Astrocyte of the cerebellum (primary cell): ENCODE measurements at regions not wholly inside any gene's neighbourhood (a gene's known extent, or its start where the extent isn't known, plus 50 kb on each side); places are given as distances from the start of the nearest gene placed in this dataset.

ENCODE experiments used
- DNase-seq: peaks from one replicate; pipeline ENCODE4 v3.0.0-alpha.2; 2011; ENCODE audit warnings: low read depth
- H3K4me3 ChIP-seq: 2 replicates; pipeline ENCODE4 v1.5.1; 2011; ENCODE audit warnings: mild to moderate bottlenecking, low read depth, low read length, moderate library complexity
- in situ Hi-C: cut with HindIII; loops from 2 replicates; pipeline ENCODE4 v1.10.0; 2017; ENCODE audit warnings: low sequenced_read_pairs
- TF ChIP-seq, protein P1 (sequence below): IDR thresholded peaks from 2 replicates; pipeline ENCODE4 v1.5.1; 2012; ENCODE audit warnings: low read length, low read depth, moderate library complexity, mild to moderate bottlenecking; ENCODE audit errors: missing control alignments

DNA sequence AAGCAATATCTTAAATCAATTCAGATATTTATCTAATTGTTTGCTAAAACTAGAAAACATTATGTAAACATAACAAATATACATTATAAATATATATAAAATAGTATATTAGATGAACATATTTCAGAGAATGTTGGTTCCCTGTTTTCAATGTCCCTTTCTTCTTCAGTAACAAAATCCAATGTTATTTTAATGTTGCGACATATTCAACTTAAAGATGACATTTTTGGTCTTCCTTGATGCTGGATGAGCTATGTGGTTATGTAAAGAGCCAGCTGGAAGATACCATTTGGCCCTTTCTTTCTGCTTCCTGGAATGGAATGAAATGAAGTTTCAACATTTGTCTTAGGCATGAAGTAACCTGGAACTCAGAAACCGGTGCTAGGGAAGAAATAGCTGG, 668.1 kb upstream of the CDH6 start:
- H3K4me3 ChIP-seq: no peak overlapping the region
- in situ Hi-C loops: no loop called here
- no peak for DNase-seq
- TF ChIP-seq, protein P1, sequence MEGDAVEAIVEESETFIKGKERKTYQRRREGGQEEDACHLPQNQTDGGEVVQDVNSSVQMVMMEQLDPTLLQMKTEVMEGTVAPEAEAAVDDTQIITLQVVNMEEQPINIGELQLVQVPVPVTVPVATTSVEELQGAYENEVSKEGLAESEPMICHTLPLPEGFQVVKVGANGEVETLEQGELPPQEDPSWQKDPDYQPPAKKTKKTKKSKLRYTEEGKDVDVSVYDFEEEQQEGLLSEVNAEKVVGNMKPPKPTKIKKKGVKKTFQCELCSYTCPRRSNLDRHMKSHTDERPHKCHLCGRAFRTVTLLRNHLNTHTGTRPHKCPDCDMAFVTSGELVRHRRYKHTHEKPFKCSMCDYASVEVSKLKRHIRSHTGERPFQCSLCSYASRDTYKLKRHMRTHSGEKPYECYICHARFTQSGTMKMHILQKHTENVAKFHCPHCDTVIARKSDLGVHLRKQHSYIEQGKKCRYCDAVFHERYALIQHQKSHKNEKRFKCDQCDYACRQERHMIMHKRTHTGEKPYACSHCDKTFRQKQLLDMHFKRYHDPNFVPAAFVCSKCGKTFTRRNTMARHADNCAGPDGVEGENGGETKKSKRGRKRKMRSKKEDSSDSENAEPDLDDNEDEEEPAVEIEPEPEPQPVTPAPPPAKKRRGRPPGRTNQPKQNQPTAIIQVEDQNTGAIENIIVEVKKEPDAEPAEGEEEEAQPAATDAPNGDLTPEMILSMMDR: no peak

DNA sequence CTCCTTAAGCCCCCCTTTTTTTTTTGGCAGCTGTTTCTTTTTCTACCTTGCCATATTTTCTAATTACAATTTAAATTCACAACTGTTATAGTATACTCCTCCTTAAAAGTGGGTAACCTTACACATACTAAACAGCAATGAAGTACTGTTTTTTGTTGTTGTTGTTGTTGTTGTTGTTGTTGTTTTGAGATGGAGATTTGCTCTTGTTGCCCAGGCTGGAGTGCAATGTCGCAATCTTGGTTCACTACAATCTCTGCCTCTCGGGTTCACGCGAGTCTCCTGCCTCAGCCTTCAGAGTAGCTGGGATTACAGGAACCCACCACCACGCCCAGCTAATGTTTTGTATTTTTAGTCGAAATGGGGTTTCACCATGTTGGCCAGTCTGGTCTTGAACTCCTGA, 669.1 kb upstream of the CDH6 start:
- DNase-seq: no peak
- in situ Hi-C loops: no loop called here
- no peak overlapping the region for H3K4me3 ChIP-seq
- TF ChIP-seq, protein P1: no peak

DNA sequence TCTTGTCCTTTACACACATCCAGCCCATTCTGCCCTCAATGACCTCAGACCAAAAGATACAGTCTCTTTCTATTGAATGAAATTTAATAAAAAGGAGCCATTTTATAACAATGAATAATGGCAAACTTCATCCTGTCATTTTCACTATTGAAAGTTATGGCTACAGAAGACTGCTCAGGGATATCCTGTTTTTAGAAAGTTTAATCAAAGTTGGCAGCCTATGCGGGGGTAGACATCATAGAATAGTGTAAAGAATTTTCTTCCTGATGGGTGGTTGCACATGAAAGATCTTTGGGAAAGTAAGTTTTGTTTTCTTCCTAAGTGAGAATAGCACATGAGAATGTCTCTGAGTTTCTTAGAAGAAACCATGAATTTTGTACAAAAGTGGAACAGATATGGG, 670.4 kb upstream of the CDH6 start:
- TF ChIP-seq, protein P1: no peak
- DNase-seq: no peak
- H3K4me3 ChIP-seq: no peak overlapping the region
- in situ Hi-C loops: no loop called here

DNA sequence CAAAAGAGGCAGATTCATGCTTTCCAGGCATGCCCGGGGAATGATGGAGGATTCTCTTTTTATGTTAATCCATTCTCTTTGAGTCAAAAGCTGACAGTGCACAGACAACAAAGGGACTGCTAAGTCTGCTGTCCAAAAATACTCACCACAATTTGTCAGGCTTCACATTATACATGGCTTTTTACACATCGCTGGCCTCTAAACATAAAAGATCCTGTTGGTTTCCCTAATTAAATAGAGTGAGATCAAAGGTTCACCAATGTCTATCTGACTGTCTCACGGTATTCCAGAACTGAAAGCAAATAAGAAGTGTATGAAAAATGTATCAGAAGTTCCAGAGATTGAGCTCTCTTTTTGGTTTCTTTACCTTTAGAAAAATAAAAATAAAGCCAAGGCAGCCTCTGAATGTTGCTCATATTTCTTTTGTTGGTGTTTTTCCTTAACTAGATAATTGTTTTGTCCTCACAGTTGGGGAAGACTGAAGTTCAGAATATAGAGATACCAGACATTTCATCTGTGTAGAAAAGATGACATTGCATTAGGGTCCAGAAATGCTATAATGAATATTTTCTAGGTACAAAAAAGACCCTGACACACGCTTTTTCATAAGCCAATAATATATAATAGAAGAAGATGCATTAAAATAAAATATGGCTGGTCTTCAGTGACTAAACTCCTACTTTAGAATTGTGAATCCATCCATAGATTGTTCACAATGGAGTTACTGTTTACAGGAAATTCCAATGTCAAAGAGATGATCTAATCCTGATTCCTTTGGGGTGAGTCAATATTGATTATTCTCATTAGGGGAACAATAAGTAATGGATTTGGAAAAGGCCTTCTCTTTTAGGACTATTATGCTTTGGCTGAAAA, 688.2 kb upstream of the CDH6 start:
- peak; percentile 34 for DNase-seq
- in situ Hi-C loops: no loop called here
- TF ChIP-seq, protein P1: no peak
- H3K4me3 ChIP-seq: no peak overlapping the region

DNA sequence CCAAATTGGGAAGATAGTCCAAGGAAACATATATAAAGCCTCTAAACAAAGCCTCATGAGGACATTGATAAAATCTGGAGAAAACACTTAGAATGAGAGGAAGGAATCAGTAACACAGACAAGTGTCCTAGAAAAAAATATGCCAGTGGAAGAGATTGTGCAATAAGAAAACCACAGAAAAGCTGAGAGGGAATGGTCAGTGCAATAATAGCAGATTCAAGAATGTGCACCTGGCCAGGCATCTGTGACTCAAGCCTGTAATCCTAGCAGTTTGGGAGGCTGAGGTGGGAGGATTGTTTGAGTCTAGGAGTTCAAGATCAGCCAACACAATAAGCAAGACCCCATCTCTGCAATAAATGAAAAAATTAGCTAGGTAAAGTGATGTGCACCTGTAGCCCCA, 691.2 kb upstream of the CDH6 start:
- no peak overlapping the region for H3K4me3 ChIP-seq
- in situ Hi-C loops: no loop called here
- DNase-seq: peak; percentile 27
- TF ChIP-seq, protein P1: no peak

DNA sequence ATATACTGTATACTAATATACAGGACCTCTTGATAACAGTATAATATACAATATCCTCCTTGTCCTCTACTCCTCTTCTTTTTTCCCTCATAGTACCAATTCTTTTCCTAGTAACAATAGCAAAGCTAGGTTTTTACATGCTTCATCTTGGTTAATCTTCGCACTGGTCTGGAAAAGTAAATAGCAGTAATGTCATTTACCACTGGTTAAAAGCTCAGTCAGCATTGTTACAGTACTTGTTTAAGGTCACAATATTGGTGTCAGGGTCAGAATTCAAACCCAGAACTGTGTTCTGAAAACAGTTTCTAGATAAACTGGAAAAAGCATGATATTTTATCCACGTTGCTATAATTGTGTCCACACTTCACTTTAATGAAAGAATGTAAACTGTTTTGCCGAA, 692.4 kb upstream of the CDH6 start:
- TF ChIP-seq, protein P1: no peak
- DNase-seq: no peak
- in situ Hi-C loops: no loop called here
- H3K4me3 ChIP-seq: no peak overlapping the region
